ENCODE measurements at regions not wholly inside any gene's neighbourhood (a gene's known extent, or its start where the extent isn't known, plus 50 kb on each side); places are given as distances from the start of the nearest gene placed in this dataset.

- POLR2A ChIA-PET (ENCODE audit: low non-redundant PET): no interaction called here
- Histone ChIP-seq H3K27me3 (replicated peaks; ENCODE audit: insufficient read depth, low read depth, low read length, poor library complexity) (no peaks in the 10 kb centered on the region), H3K4me1 (ENCODE audit: insufficient read depth, low read length, poor library complexity, severe bottlenecking) (no peaks in the 10 kb centered on the region), H3K9me3 (ENCODE audit: low read depth, low read length, poor library complexity, severe bottlenecking) (no peaks in the 10 kb centered on the region), H3K4me3 (ENCODE audit: low read depth, low read length, poor library complexity, severe bottlenecking) (no peak overlapping the region), H3K36me3 (ENCODE audit: insufficient read depth, low read length, poor library complexity, severe bottlenecking) (no peaks in the 10 kb centered on the region), H3K27ac (ENCODE audit: low read depth, low read length, poor library complexity, severe bottlenecking) (no peak overlapping the region)
- no TSS peak for BruUV-seq (replicated peaks)
- intact Hi-C loops (cut with micrococcal nuclease; ENCODE audit: unreplicated experiment): no loop called here
- TF ChIP-seq CTCF (conservative IDR thresholded peaks at IDR 0.05; ENCODE audit: low read depth, low read length): no peak
- CTCF ChIA-PET: no interaction called here
- DNase-seq (ENCODE audit: low spot score): no peak
These were observed 425.8 kb upstream of the NRP1 start for GRCh38 chr10:33760056-33760943.

GRCh38 chr10:33759191-33759590, 424.7 kb upstream of the NRP1 start:
- no peaks in the 10 kb centered on the region for H3K36me3 ChIP-seq (ENCODE audit: insufficient read depth, low read length, poor library complexity, severe bottlenecking)
- BruUV-seq (replicated peaks): no TSS peak
- H3K4me3 ChIP-seq (ENCODE audit: low read depth, low read length, poor library complexity, severe bottlenecking): no peak overlapping the region
- H3K27ac ChIP-seq (ENCODE audit: low read depth, low read length, poor library complexity, severe bottlenecking): no peak overlapping the region
- no peaks in the 10 kb centered on the region for H3K4me1 ChIP-seq (ENCODE audit: insufficient read depth, low read length, poor library complexity, severe bottlenecking)
- DNase-seq (ENCODE audit: low spot score): no peak
- H3K9me3 ChIP-seq (ENCODE audit: low read depth, low read length, poor library complexity, severe bottlenecking): no peaks in the 10 kb centered on the region
- H3K27me3 ChIP-seq (replicated peaks; ENCODE audit: insufficient read depth, low read depth, low read length, poor library complexity): no peaks in the 10 kb centered on the region
- TF ChIP-seq EZH2 (IDR thresholded peaks at IDR 0.05; ENCODE audit: borderline replicate concordance, low read depth, low read length, poor library complexity, severe bottlenecking) (no peak), CTCF (conservative IDR thresholded peaks at IDR 0.05; ENCODE audit: low read depth, low read length) (no peak)
- intact Hi-C loops (cut with micrococcal nuclease; ENCODE audit: unreplicated experiment): loop anchor here (10.0 kb wide), 1 partner anchor 424 kb away; the partner anchor contains the start of gene NRP1
- ChIA-PET CTCF (no interaction called here), POLR2A (ENCODE audit: low non-redundant PET) (no interaction called here)

- Histone ChIP-seq H3K36me3 (ENCODE audit: insufficient read depth, low read length, poor library complexity, severe bottlenecking) (no peaks in the 10 kb centered on the region), H3K27me3 (replicated peaks; ENCODE audit: insufficient read depth, low read depth, low read length, poor library complexity) (no peaks in the 10 kb centered on the region), H3K4me3 (ENCODE audit: low read depth, low read length, poor library complexity, severe bottlenecking) (no peak overlapping the region), H3K9me3 (ENCODE audit: low read depth, low read length, poor library complexity, severe bottlenecking) (no peaks in the 10 kb centered on the region), H3K27ac (ENCODE audit: low read depth, low read length, poor library complexity, severe bottlenecking) (no peak overlapping the region), H3K4me1 (ENCODE audit: insufficient read depth, low read length, poor library complexity, severe bottlenecking) (no peaks in the 10 kb centered on the region)
- ChIA-PET CTCF (no interaction called here), POLR2A (ENCODE audit: low non-redundant PET) (no interaction called here)
- no TSS peak for BruUV-seq (replicated peaks)
- intact Hi-C loops (cut with micrococcal nuclease; ENCODE audit: unreplicated experiment): loop anchor here (10.0 kb wide), 1 partner anchor 423 kb away; the partner anchor contains the start of gene NRP1
- TF ChIP-seq CTCF (conservative IDR thresholded peaks at IDR 0.05; ENCODE audit: low read depth, low read length): no peak
- no peak for TF ChIP-seq EZH2 (IDR thresholded peaks at IDR 0.05; ENCODE audit: borderline replicate concordance, low read depth, low read length, poor library complexity, severe bottlenecking)
- no peak for DNase-seq (ENCODE audit: low spot score)
These were observed 423.8 kb upstream of the NRP1 start for GRCh38 chr10:33758299-33758698.
